Astrocyte (in vitro differentiated cells and primary cell): ENCODE measurements at regions not wholly inside any gene's neighbourhood (a gene's known extent, or its start where the extent isn't known, plus 50 kb on each side); places are given as distances from the start of the nearest gene placed in this dataset.

Source experiments
- CTCF ChIP-seq: IDR thresholded peaks from 2 replicates; pipeline ENCODE4 v1.5.1; 2011; ENCODE audit warnings: low read depth, mild to moderate bottlenecking, inconsistent platforms, low read length, moderate library complexity; ENCODE audit not compliant: insufficient read depth
- EZH2 ChIP-seq: IDR thresholded peaks from 2 replicates; pipeline ENCODE4 v1.6.1; 2012; ENCODE audit warnings: mild to moderate bottlenecking, low read length, inconsistent platforms; ENCODE audit not compliant: insufficient read depth

GRCh38 chr15:95919460-95919859 is 411.0 kb upstream of the NR2F2 start:
- TF ChIP-seq CTCF (no peak), EZH2 (no peak)
